ENCODE measurements at regions not wholly inside any gene's neighbourhood (a gene's known extent, or its start where the extent isn't known, plus 50 kb on each side); places are given as distances from the start of the nearest gene placed in this dataset.
"Not testable (repeated sequence)": the region's sequence is repeated elsewhere in the genome, so short reads cannot be mapped to it uniquely, and the experiment has no call there.

- DNase-seq = no peak
Observed at GRCh38 chr3:104437891-104438290, 928.8 kb upstream of the ALCAM start.

- DNase-seq = no peak
Observed at GRCh38 chr3:104438706-104439105, 928.0 kb upstream of the ALCAM start.

DNA sequence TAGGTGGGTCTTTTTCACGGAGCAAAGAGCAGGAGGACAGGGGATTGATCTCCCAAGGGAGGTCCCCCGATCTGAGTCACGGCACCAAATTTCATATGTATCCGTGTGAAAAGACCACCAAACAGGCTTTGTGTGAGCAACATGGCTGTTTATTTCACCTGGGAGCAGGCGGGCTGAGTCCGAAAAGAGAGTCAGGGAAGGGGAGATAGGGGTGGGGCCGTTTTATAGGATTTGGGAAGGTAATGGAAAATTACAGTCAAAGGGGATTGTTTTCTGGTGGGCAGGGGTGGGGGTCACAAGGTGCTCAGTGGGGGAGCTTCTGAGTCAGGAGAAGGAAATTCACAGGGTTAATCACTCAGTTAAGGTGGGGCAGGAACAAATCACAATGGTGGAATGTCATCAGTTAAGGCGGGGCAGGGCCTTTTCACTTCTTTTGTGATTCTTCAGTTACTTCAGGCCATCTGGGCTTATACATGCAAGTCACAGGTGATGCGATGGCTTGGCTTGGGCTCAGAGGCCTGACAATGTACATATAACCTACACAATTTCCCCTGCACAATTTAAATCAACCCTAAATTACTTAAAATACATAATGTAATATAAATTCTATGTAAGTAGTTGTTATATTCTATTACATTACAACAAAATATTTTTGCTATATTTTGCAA lies 921.3 kb upstream of the ALCAM start:
- DNase-seq = not testable (repeated sequence)

DNA sequence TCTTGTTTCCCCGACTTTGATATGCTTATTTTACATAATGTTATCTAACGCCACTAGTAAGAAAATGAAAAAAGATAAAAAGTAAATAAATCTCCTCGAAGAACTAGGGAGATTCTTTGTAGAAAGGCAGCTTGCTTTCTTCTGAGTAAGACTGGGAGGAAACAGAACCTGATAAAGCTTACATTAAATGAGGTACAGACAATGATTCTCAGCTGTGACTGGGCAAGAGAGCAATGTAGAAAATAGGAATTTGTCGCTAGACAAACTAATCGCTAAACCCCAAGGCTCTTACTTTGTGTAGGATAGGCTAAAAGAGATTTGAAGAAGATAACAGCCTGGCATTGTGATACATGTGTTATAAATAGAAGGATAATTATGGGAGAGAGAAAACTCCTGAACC lies 919.0 kb upstream of the ALCAM start:
- DNase-seq = no peak

DNA sequence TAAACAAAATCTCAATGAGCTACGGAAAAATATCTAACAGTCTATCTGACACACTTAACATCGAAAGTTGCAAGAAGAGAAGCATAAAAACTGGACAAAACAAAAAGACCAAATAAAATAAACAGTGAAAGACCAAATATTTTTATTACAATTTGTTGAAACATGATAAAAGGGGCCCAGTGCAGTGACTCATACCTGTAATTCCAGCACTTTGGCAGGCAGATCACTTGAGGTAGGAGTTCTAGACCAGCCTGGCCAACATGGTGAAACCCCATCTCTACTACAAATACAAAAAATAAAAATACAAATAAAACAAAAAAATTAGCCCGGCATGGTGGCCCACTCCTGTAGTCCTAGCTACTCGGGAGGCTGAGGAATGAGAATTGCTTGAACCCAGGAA lies 914.0 kb upstream of the ALCAM start:
- DNase-seq = no peak

- DNase-seq = no peak
Observed at GRCh38 chr3:104458657-104459056, 908.1 kb upstream of the ALCAM start.

GRCh38 chr3:104460477-104461406 lies 906.0 kb upstream of the ALCAM start:
- no peak for DNase-seq

DNA sequence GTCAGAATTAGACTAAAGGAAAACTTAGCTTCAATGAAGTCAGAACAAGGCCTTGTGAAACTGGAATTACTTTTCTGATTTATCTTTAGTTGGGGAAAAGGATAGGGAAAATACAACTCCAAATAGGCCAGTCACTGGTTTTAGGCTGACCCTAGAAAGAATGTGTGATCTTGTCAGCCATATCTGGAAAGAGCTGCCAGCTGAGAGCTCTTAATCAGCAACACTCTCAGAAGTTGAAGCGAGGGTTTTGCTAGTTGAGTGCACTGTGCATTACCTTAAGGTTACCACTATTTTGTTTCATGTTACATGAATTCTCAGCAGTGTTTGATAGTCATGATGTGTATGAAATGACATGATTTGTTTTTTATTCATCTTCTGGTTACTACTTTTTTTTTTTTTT lies 905.3 kb upstream of the ALCAM start:
- DNase-seq = no peak

- DNase-seq = no peak
Observed at GRCh38 chr3:104472221-104472620, 894.5 kb upstream of the ALCAM start.

GRCh38 chr3:104474011-104474410 lies 892.7 kb upstream of the ALCAM start:
- DNase-seq = no peak

GRCh38 chr3:104503022-104503421 lies 863.7 kb upstream of the ALCAM start:
- DNase-seq = no peak

- peak; percentile 7 for DNase-seq
Observed at GRCh38 chr3:104510131-104510849, 856.4 kb upstream of the ALCAM start.

DNA sequence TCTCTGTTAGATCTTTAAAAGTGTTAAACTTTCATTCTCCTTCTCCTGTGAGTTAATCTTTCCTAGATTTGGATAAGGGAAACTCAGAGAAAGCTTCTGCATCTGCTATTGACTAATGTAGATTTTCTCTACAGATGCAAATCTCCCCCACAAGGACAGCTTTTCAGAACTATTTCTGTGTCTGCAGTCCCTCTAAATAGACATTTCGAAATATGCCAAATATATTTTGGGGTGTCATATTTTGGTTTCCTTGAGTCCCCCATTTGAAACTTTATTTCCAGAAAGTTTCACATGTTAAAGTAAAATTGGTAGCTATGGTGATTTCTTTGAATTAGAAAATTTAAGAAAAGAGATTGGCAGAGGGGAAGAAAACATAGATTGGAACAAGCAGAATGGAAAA lies 852.3 kb upstream of the ALCAM start:
- DNase-seq = no peak

DNA sequence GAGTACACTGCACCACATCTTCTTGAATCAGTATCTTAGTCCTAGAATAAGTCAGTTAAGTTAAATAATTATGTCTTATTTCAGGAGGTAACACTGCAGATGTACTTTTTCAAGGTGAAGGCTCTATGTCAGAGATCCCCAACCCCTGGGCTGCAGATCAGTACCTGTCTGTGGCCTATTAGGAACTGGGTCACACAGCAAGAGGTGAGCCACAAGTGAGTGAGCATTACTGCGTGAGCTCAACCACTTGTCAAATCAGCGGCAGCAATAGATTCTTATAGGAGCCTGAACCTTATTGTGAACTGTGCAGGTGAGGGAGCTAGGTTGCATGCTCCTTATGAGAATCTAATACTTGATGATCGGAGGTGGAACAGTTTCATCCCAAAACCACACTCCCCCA lies 851.9 kb upstream of the ALCAM start:
- DNase-seq = no peak

GRCh38 chr3:104519068-104519467 lies 847.6 kb upstream of the ALCAM start:
- DNase-seq = no peak

DNA sequence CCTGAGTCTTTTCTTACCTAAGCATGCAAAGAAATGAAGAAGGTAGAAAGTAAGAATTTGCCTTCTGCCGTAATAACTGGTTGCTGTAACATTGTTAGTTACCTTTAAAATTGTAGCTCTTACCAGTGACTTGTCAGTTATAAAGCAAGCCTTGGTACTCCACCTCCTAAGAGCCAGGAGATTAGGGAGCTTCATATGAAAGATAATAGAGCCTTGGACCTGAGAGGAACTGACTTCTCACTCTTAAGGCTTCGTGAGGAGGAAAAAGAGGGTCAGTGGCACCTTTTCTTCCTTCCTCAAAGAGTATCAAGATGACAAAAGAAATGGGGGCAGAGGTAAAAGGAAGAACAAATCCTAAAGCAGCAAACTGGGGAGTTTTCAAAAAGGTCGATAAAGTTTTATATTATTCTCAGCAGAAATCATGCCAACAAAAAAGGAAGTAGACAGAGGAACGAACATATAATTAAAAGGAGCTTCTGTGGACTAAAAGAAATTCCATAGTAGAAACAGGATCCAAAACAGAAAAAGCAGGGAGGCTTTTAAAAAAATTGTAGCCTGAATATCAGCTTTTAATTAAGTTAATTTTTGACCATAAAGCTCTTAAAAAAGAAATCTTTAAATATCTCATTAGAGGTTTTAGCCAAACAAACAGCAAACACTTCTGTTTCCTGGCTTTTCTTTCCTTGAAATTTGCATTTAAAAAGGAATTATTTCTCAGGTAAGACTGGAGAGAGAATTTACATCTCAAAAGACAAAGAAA lies 847.1 kb upstream of the ALCAM start:
- no peak for DNase-seq

GRCh38 chr3:104520228-104520655 lies 846.5 kb upstream of the ALCAM start:
- no peak for DNase-seq

DNA sequence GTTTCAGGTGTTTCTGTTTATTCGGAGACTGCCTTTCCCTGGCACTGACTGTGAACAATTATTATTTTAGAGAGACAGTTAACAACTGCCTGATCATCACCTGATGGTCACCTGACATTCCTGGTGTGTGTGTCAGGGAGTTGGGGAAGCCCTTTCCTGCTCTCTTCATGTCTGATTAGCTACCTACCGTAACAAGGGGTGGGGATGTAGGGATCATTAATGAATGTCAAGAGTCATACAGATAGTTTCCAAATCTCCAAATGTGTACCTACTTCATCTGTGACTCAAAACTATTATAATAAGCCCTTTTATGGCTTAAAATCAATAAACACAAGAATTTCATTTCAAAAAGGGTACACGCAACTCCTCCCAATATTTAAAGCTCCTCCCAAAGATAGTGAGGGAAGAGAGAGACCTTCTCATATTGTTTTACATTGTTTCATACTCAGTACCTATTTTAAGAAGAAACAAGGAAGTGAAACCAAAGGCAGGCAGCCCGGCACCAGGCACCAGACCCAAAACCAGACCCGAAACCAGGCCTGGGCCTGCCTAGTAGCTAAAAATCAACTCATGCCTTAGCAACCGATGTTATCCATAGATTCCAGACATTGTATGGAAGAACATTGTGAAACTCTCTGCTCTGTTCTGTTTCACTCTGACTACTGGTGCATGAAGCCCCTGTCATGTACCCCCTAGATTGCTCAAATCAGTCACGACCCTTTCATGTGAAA lies 844.9 kb upstream of the ALCAM start:
- no peak for DNase-seq

DNA sequence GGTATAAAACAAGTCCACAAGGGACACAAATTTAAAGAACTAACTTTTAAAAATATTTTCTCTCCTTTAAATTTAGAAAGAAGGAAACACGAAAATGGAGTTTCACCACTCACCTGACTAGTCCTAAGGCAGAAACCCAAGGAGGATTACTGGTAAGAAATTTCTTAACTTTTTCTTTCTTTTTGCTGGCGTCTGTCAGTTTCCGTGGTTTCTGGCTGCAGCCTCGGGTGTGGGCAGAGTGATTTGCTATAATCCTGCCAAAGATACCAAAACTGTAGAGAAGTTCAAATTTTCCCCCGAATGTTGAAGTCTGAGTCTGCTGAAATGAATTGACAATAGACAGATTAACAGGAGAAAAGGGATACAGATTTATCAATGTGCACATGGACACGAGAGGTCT lies 843.6 kb upstream of the ALCAM start:
- DNase-seq = no peak

GRCh38 chr3:104526901-104527401 lies 839.8 kb upstream of the ALCAM start:
- no peak for DNase-seq

DNA sequence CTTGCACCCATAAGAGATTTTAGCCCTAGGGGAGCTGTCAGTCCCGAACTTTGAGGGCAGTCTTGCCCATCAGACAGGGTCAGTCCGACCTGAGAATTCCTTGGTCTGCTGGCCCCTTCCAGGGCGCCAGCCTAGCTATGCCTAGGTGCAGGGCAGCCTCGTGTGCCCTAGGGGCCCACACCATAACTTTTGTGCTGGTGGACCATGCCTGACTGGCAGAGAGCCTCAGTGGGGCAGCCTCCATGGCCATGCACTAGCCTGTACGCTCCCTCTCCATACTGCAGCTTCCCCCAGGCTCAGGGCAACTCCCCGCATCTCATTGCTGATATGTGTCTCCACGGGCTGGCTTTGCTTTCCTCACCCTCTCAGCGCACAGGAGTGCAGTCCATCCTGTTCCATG lies 835.8 kb upstream of the ALCAM start:
- DNase-seq = no peak

- no peak for DNase-seq
Observed at GRCh38 chr3:104536715-104537114, 830.0 kb upstream of the ALCAM start.
